ENCODE measurements at regions not wholly inside any gene's neighbourhood (a gene's known extent, or its start where the extent isn't known, plus 50 kb on each side); places are given as distances from the start of the nearest gene placed in this dataset.

DNA sequence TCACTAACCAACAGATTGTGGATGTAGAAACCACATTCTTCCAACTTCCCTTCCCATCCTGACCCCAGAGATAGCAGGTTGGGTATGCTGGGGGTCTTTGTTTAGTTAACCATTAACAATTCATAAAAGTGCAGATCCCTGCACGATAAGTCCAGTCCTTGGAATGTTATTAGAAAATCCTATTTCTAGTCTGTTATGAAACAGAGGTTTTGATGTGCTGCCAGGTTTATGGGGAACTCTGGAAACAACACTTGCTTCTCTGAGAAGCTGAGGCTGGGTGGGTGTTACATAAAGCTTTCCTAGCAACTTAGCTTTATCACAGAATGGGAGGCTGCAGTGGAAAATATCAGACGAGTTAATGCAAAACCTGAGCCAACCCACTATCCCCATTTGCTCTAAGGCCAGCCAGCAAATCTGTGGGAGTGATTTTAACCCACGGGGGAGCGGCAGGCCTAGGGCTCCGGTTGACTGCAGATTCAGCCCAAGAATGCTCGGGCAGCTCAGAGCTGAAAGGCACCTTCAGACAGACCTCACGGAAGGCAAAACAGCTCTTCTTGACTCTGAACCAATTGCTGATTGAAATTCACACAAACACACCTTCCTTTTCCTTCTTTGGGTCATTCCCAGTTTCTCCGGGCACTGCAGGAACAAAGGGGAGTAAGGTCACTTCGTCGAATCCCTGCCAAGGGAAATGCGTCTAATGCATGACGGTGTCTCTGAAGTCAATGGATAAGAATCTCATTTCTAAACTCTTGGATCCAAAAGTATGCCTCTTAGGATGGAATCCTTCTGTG is 111.7 kb upstream of the IRF2BP2 start:
- no peak for TF ChIP-seq POLR2A (IDR thresholded peaks at IDR 0.05)
- TF ChIP-seq, protein P1, sequence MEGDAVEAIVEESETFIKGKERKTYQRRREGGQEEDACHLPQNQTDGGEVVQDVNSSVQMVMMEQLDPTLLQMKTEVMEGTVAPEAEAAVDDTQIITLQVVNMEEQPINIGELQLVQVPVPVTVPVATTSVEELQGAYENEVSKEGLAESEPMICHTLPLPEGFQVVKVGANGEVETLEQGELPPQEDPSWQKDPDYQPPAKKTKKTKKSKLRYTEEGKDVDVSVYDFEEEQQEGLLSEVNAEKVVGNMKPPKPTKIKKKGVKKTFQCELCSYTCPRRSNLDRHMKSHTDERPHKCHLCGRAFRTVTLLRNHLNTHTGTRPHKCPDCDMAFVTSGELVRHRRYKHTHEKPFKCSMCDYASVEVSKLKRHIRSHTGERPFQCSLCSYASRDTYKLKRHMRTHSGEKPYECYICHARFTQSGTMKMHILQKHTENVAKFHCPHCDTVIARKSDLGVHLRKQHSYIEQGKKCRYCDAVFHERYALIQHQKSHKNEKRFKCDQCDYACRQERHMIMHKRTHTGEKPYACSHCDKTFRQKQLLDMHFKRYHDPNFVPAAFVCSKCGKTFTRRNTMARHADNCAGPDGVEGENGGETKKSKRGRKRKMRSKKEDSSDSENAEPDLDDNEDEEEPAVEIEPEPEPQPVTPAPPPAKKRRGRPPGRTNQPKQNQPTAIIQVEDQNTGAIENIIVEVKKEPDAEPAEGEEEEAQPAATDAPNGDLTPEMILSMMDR (IDR thresholded peaks at IDR 0.05): no peak
- intact Hi-C loops (cut with DNase I; ENCODE audit: low total_unique reads): loop anchor here (5.0 to 10.0 kb wide), 2 partner anchors 109 to 333 kb away; partner anchors contain the start of gene IRF2BP2
- peak in 1 of 2 donors; percentile 82 for DNase-seq (ENCODE audit: low spot score in 2 of 2)
- WGBS, 2 donors: 7 to 26% methylated on average over 12 of the region's 12 CpGs
- H3K4me3 ChIP-seq (ENCODE audit: low read depth, poor library complexity, severe bottlenecking): no peak overlapping the region

DNA sequence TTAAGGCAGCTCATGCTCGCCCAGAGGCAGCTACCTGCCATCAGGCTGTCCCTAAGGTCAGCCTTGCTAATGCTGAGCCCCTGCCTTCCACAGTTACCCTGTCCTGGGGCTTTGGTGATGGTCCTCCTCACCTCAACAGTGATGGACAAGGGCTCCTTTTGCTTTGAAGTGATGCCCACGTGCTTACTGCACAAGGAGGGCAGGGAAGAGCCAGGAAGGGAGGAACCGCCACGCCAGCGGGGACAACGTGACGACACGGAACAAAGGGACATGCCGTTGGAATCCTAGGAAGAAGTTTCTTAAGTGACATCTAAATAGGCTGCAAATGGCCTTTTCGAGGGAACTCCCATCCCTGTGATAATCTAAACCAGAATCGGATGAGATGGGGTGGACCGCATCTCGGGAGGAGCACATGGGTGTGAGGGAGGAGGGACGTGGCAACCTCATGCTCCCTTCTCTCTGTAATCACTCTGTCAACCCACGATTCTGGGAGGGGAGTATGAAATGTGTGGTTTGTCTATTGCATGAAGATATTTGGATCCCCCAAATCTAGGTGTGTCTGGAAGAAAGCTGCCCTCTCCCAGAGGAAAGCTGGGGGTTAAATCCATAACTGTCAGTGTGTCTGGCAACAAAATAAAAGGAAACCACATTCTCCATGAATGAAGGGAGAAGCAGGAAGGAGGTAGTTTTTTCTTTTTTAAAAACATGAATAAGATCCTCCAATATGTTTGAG is 110.9 kb upstream of the IRF2BP2 start:
- 41 to 48% methylated on average over 15 of the region's 15 CpGs for WGBS, 2 donors
- no peak overlapping the region for H3K4me3 ChIP-seq (ENCODE audit: low read depth, poor library complexity, severe bottlenecking)
- intact Hi-C loops (cut with DNase I; ENCODE audit: low total_unique reads): loop anchor here (5.0 to 10.0 kb wide), 2 partner anchors 109 to 334 kb away; partner anchors contain the start of gene IRF2BP2
- DNase-seq (ENCODE audit: low spot score in 2 of 2): peak; percentile 63 to 90
- TF ChIP-seq, protein P1 (IDR thresholded peaks at IDR 0.05): no peak
- TF ChIP-seq POLR2A (IDR thresholded peaks at IDR 0.05): no peak

DNA sequence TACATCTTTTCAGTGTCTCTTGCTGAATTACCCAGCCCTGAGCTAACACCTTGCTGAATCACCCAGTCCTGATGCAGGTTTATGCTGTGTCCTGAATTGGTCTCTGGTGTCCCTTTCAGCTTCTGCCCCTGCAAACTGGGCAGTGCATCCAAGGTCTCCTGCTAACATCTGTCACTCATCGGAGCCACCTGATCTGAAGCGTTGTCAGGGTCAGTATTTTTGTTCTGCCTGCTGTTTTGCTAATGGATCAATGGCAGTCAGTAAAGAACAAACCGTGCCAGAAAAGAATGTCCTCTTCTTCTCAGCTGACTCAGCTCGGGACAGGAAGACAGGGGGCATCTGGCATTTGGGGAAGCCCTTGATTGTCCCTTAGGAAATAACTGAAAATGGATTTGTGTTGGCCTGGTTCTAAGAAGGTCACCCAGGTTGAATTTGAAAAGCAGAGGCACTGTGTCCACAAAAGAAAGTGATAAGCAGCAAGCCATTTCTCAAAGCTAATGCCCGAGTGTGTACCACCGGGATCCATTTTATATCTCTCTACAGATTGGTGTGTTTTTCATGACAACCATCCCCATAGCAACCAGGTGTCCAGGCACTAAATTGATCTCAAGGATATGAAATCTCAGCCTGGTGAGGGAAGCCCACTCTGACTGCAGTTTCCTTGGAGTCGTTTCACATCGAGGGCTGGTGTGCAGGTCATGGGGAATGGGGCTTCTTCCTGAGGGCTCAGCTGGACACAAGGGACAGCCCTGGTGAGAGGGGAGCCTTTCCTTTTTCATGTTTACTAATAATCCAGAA is 109.7 kb upstream of the IRF2BP2 start:
- 79 to 81% methylated on average over 8 of the region's 8 CpGs for WGBS, 2 donors
- TF ChIP-seq, protein P1 (IDR thresholded peaks at IDR 0.05): no peak
- no peak for TF ChIP-seq POLR2A (IDR thresholded peaks at IDR 0.05)
- no peak for DNase-seq (ENCODE audit: low spot score in 2 of 2)
- no peak overlapping the region for H3K4me3 ChIP-seq (ENCODE audit: low read depth, poor library complexity, severe bottlenecking)
- intact Hi-C loops (cut with DNase I; ENCODE audit: low total_unique reads): loop anchor here (5.0 to 10.0 kb wide), 2 partner anchors 107 to 335 kb away; partner anchors contain the start of gene IRF2BP2

DNA sequence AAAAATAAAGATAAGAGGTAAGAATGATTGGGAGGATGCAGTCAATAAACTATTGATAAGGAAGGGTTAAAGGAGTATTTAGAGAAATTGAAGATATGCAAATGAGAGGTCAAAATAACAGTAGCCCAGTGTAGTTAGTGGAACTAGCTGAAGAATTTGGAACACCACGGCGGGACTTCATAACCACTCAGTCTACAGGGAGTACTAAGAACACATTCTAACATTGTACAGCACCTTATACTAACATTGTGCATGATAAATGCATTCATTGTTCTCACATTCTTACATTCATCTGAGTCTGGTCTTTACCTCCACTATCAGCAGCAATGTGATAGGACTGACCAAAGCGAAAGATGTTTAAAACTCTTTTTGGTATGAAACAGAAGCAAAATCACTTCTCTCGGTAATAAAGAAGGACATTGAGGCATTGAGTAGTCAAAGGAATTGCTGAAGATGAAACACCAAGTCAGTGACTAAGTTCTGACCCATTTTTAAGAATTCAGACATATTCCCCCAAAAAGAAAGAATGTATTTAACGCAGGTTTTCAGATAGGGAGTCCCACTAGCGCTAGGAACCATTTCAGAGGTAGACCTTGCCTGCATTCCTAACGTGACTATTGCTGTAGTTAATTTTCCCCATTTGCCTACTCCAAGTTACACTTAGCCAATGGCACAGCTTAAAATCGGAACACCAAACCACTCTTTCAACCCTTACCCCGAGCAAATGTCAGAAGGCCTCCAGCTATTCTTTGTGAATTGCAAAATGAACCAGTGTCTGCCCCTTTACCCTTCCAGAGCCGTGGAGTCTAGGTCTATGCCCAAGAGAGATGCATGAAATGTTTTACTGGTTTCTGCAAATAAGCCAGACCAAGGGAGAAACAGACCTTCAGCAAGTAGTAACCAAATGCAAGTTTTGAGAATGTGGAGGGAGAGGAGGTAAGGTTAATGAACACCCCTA is 108.8 kb upstream of the IRF2BP2 start:
- no peak for DNase-seq (ENCODE audit: low spot score in 2 of 2)
- TF ChIP-seq, protein P1 (IDR thresholded peaks at IDR 0.05): no peak
- TF ChIP-seq POLR2A (IDR thresholded peaks at IDR 0.05): no peak
- no peak overlapping the region for H3K4me3 ChIP-seq (ENCODE audit: low read depth, poor library complexity, severe bottlenecking)
- WGBS, 2 donors: 67 to 71% methylated on average over 10 of the region's 10 CpGs
- intact Hi-C loops (cut with DNase I; ENCODE audit: low total_unique reads): no loop called here
